Retinal pigment epithelial cell (primary cell): ENCODE measurements at regions not wholly inside any gene's neighbourhood (a gene's known extent, or its start where the extent isn't known, plus 50 kb on each side); places are given as distances from the start of the nearest gene placed in this dataset.
"Not testable (repeated sequence)": the region's sequence is repeated elsewhere in the genome, so short reads cannot be mapped to it uniquely, and the experiment has no call there.

Experiments used
- DNase-seq: peaks from one replicate; pipeline ENCODE4 v3.0.0-alpha.2; 2010; ENCODE audit warnings: low read depth
- H3K4me3 ChIP-seq: 2 replicates; pipeline ENCODE4 v1.5.1; 2011; ENCODE audit warnings: mild to moderate bottlenecking, low read length, control low read depth, moderate library complexity
- CTCF ChIP-seq: conservative IDR thresholded peaks from 2 replicates; pipeline ENCODE4 v1.5.1; 2011; ENCODE audit warnings: low read depth, low read length, control low read depth, inconsistent platforms

DNA sequence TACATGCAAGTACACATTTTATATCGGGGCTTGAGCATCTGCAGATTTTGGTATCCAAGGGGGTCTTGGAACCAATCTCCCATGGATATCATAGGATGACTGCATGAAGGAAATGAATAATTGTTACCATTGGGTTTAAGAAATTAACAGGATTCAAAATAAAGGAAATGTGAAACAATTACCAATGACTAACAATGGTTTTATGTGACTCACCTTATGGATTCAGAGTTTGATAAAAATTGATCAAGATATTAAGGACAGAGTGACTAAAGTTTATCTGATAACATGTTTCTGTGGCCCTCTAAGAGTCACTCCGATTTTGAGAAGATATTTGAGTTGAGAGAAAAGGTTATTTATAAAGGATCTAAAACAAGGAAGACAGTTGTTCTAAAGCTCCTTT lies 93.0 kb upstream of the ODAD2 start:
- H3K4me3 ChIP-seq: no peak overlapping the region
- DNase-seq: no peak
- no peak for TF ChIP-seq CTCF

DNA sequence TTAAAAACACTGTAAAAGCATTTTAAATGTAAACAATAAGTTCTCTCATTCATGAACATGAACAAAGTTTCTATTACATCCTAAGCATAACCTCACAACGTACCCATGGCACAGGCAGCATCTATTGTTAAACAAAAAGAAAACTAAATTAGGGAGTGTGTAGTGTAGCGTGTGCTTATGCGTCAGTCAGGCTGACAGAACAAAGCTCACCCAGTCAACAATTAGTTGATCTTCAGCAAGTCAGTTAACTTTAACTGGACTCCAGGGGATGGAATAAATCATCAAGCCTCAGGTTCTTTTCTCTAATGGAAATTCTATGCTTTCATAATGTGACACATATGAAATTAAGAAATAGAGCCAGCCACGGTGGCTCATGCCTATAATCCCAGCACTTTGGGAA lies 91.6 kb upstream of the ODAD2 start:
- TF ChIP-seq CTCF: no peak
- DNase-seq: no peak

DNA sequence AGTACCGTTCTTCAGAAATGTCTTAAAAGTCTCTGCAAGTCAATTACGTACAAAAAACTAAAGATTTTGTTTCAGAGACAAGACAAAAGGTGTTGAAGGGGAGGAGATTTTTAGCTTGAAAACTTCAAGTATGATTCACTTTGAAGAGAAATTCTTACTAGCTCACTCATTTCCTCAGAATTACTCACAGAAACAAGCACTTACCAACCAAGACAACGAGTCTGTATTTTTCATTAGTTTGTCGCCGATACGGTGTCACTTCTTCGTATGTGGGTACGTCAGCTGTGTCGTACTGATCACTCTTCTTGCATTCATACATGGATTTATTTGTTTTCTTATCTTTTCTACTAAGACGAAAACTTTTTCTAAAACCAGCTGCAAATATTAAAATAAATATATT lies 90.6 kb upstream of the ODAD2 start:
- peak; percentile 41 for DNase-seq
- no peak overlapping the region for H3K4me3 ChIP-seq
- TF ChIP-seq CTCF: no peak

More for the DNA sequence above, 91.6 kb upstream of the ODAD2 start:
- no peak overlapping the region for H3K4me3 ChIP-seq

DNA sequence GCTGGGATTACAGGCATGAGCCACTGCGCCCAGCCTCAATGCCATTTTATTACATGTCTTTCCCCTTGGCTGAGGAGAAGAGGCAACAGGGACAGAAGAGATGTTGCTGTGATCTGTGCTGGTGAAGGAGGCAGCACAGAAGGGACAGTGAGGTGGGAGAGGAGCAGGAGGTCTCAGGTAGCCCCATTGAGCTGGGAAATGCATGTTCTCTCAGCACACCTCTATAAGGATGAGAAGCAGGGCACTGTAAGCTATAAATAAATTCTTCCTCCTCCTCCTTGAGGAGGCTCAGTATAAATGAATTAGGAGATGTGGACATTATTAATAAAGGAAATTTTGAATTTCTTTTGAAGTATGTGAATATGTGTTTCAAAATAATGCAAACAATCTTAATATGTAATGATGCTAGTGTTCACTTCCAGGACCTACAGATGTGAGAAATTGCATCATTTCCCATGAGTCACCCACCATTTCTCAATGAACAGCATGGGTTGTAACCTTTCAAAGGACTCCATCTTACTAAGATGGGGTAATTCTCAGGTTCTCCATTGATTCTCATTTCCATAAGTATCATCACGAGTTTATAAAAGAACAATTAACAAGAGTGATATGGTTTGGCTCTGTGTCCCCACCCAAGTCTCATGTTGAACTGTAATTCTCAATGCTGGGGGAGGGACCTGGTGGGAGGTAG lies 88.9 kb upstream of the ODAD2 start:
- DNase-seq: no peak

DNA sequence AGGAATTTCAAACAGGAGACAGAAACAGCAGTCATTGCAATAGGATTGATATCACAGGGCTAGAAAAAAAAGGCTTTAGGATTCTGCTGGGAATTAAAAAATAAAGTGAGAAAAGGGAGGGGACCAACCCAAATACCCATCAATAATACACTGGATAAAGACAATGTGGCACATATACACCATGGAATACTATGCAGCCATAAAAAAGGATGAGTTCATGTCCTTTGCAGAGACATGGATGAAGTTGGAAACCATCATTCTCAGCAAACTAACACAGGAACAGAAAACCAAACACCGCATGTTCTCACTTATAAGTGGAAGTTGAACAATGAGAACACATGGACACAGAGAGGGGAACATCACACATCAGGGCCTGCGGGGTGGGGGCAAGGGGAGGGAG lies 86.9 kb upstream of the ODAD2 start:
- not testable (repeated sequence) for DNase-seq

More for the DNA sequence above, 88.9 kb upstream of the ODAD2 start:
- no peak overlapping the region for H3K4me3 ChIP-seq
- no peak for TF ChIP-seq CTCF

DNA sequence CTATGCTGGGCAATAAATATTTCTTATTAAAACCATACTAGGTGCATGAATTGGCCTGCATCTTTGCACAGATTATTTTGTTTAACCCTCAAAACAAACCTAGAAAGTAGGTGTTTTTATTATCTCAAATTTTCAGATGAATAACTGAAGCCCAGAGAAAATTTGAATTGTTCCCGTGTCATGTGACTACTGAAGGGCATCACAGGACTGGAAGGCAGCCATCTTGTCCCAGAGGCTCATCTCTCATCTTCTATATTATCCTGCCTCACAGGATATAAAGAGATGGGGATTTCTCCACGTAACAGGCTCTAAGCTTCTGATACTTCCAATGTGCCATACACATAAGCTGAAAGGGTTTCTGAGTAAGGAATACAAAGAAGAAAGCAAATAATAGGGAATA lies 84.0 kb upstream of the ODAD2 start:
- no peak for TF ChIP-seq CTCF
- H3K4me3 ChIP-seq: no peak overlapping the region
- no peak for DNase-seq

More for the DNA sequence above, 86.9 kb upstream of the ODAD2 start:
- not testable (repeated sequence) for H3K4me3 ChIP-seq

GRCh38 chr10:28082316-28082715 lies 83.4 kb upstream of the ODAD2 start:
- TF ChIP-seq CTCF: no peak
- no peak for DNase-seq
- no peak overlapping the region for H3K4me3 ChIP-seq
